ENCODE measurements at regions not wholly inside any gene's neighbourhood (a gene's known extent, or its start where the extent isn't known, plus 50 kb on each side); places are given as distances from the start of the nearest gene placed in this dataset.

GRCh38 chr1:143625886-143626285 lies 345.9 kb downstream of the FAM72C start:
- ATAC-seq = no peak
- no peak for TF ChIP-seq CREB1 (CRISPR knock-in tag; IDR thresholded peaks at IDR 0.05; ENCODE audit: low read depth)
- TF ChIP-seq REST (IDR thresholded peaks at IDR 0.05; ENCODE audit: unreplicated experiment) = no peak
- no peak for TF ChIP-seq ZNF331 (CRISPR knock-in tag; IDR thresholded peaks at IDR 0.05; ENCODE audit: low read depth)
- TF ChIP-seq CTCF (conservative IDR thresholded peaks at IDR 0.05; ENCODE audit: low read depth in 2 of 2) = no peak
- no peak for TF ChIP-seq EZH2phosphoT487 (IDR thresholded peaks at IDR 0.05; ENCODE audit: unreplicated experiment)
- TF ChIP-seq EZH2 (IDR thresholded peaks at IDR 0.05; ENCODE audit: low read depth, unreplicated experiment) = no peak
- TF ChIP-seq STAT1 (IDR thresholded peaks at IDR 0.05; ENCODE audit: unreplicated experiment) = no peak
- no peaks in the 10 kb centered on the region for H3K9me3 Mint-ChIP-seq

GRCh38 chr1:143619851-143620250 lies 351.9 kb downstream of the FAM72C start:
- H3K27me3 ChIP-seq (ENCODE audit: insufficient read depth) = no peaks in the 10 kb centered on the region
- Mint-ChIP-seq H3K27ac (no peak overlapping the region), H3K4me1 (no peaks in the 10 kb centered on the region; the same call in 2 of the 3 replicates), H3K36me3 (ENCODE audit: low read depth) (no peaks in the 10 kb centered on the region), H3K27me3 (ENCODE audit: insufficient read depth, low read depth, poor library complexity) (no peaks in the 10 kb centered on the region), H3K9me3 (no peaks in the 10 kb centered on the region), H3K4me3 (no peak overlapping the region)
- H3K27ac ChIP-seq (ENCODE audit: low read depth) = no peak overlapping the region
- H4K20me1 ChIP-seq (replicated peaks; ENCODE audit: insufficient read depth) = no peaks in the 10 kb centered on the region
- H3K79me2 ChIP-seq (replicated peaks; ENCODE audit: insufficient read depth) = no peaks in the 10 kb centered on the region
- no peak overlapping the region for H3K4me2 ChIP-seq
- TF ChIP-seq CTCF (conservative IDR thresholded peaks at IDR 0.05; ENCODE audit: low read depth in 2 of 2) = no peak
- no peak for TF ChIP-seq CREB1 (CRISPR knock-in tag; IDR thresholded peaks at IDR 0.05; ENCODE audit: low read depth)
- no peak for TF ChIP-seq EZH2phosphoT487 (IDR thresholded peaks at IDR 0.05; ENCODE audit: unreplicated experiment)
- TF ChIP-seq ETS1 (IDR thresholded peaks at IDR 0.05) = no peak
- TF ChIP-seq JUNB (IDR thresholded peaks at IDR 0.05; ENCODE audit: unreplicated experiment) = no peak
- no peak for TF ChIP-seq ZNF331 (CRISPR knock-in tag; IDR thresholded peaks at IDR 0.05; ENCODE audit: low read depth)
- H3K9me2 ChIP-seq (ENCODE audit: insufficient read depth) = no peaks in the 10 kb centered on the region
- no peaks in the 10 kb centered on the region for H3K36me3 ChIP-seq (ENCODE audit: insufficient read depth)
- no peak overlapping the region for H3K4me3 ChIP-seq
- DNase-seq (ENCODE audit: low spot score) = no peak
- no peak for ATAC-seq
- no peak overlapping the region for H2AFZ ChIP-seq
- no peaks in the 10 kb centered on the region for H3K4me1 ChIP-seq (ENCODE audit: insufficient read depth)
- no peaks in the 10 kb centered on the region for H3F3A ChIP-seq (replicated peaks; ENCODE audit: low read depth)

More at GRCh38 chr1:143625886-143626285, 345.9 kb downstream of the FAM72C start:
- no peaks in the 10 kb centered on the region for H3F3A ChIP-seq (replicated peaks; ENCODE audit: low read depth)
- H3K4me3 ChIP-seq = no peak overlapping the region
- no peaks in the 10 kb centered on the region for H4K20me1 ChIP-seq (replicated peaks; ENCODE audit: insufficient read depth)
- H3K36me3 ChIP-seq (ENCODE audit: insufficient read depth) = no peaks in the 10 kb centered on the region
- H3K4me1 ChIP-seq (ENCODE audit: insufficient read depth) = no peaks in the 10 kb centered on the region
- no peaks in the 10 kb centered on the region for H3K79me2 ChIP-seq (replicated peaks; ENCODE audit: insufficient read depth)
- H3K27ac ChIP-seq (ENCODE audit: low read depth) = no peak overlapping the region
- peaks cover 2% of the 10 kb centered on the region for H3K27me3 Mint-ChIP-seq (ENCODE audit: insufficient read depth, low read depth, poor library complexity)
- no peak for DNase-seq (ENCODE audit: low spot score)
- no peak overlapping the region for H2AFZ ChIP-seq
- H3K9me2 ChIP-seq (ENCODE audit: insufficient read depth) = no peaks in the 10 kb centered on the region
- no peaks in the 10 kb centered on the region for H3K4me1 Mint-ChIP-seq
- H3K27ac Mint-ChIP-seq = no peak overlapping the region
- no peak overlapping the region for H3K4me3 Mint-ChIP-seq
- no peaks in the 10 kb centered on the region for H3K36me3 Mint-ChIP-seq (ENCODE audit: low read depth)
- no peaks in the 10 kb centered on the region for H3K27me3 ChIP-seq (ENCODE audit: insufficient read depth)
- no peak overlapping the region for H3K4me2 ChIP-seq

Data from GM23338 (cell line).